ENCODE measurements at regions not wholly inside any gene's neighbourhood (a gene's known extent, or its start where the extent isn't known, plus 50 kb on each side); places are given as distances from the start of the nearest gene placed in this dataset.

DNA sequence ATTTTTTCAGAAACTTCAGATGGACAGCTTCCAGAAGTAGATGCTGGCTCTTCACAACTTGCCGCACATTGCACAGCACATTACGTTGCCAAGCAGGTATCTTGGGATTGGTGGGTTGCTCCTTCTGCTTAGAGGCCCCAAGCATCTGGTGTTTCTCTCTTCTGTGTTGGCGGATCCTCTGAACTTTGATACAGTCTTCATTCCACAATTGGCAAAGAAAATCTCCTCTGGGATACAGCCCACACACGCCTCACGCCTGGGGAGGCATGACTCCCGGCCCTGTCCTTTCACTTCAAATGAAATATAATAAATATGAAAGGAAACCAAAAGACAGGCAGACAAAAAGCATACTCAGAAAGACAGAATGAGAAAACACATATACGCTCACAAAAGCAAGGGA, 72.3 kb upstream of the PPP2R5A start:
- no peak overlapping the region for H2AK9ac ChIP-seq (replicated peaks; ENCODE audit: low read depth, low read length, poor library complexity)
- H4K91ac ChIP-seq (ENCODE audit: insufficient read depth, low read depth, low read length) = no peak overlapping the region
- POLR2A ChIA-PET (ENCODE audit: unreplicated experiment) = no interaction called here
- H3K18ac ChIP-seq (ENCODE audit: low read depth, low read length) = no peak overlapping the region
- H3K36me3 ChIP-seq (ENCODE audit: control insufficient read depth, insufficient read depth, low read length) = no peaks in the 10 kb centered on the region
- H3K14ac ChIP-seq (replicated peaks; ENCODE audit: low read depth, low read length) = no peak overlapping the region
- no peak overlapping the region for H2AK5ac ChIP-seq (ENCODE audit: low read depth, low read length)
- BruUV-seq (replicated peaks) = no TSS peak
- no peak overlapping the region for H2BK120ac ChIP-seq (ENCODE audit: low read depth, low read length)
- intact Hi-C loops (cut with micrococcal nuclease) (no loop called here), dilution Hi-C loops (cut with HindIII; ENCODE audit: low sequenced_read_pairs, unreplicated experiment) (no loop called here), in situ Hi-C loops (cut with MboI; ENCODE audit: low sequenced_read_pairs) (no loop called here)
- H3K79me1 ChIP-seq (ENCODE audit: low read depth in 1 of 2, low read length in 2 of 2) = no peaks in the 10 kb centered on the region
- H4K20me1 ChIP-seq (ENCODE audit: insufficient read depth, low read length) = no peaks in the 10 kb centered on the region
- H3K9me1 ChIP-seq (ENCODE audit: insufficient read depth, low read length) = no peaks in the 10 kb centered on the region
- no peak overlapping the region for H3K4ac ChIP-seq (ENCODE audit: low read depth, low read length)
- no CpG with 5 or more reads among the region's 7 CpGs for WGBS, 2 experiments (ENCODE audit: extremely low coverage in 2 of 2, insufficient read length in 1 of 2)
- H2BK20ac ChIP-seq (ENCODE audit: low read depth, low read length) = no peak overlapping the region
- H2AFZ ChIP-seq (replicated peaks; ENCODE audit: low read length, poor library complexity) = no peak overlapping the region
- H3K4me3 ChIP-seq (ENCODE audit: insufficient read depth, low read depth, low read length) = no peak overlapping the region
- no peak overlapping the region for H4K8ac ChIP-seq (ENCODE audit: low read depth in 2 of 2, low read length in 2 of 2)
- no peak overlapping the region for H3K4me2 ChIP-seq (ENCODE audit: low read depth, low read length)
- H3K27me3 ChIP-seq (ENCODE audit: control insufficient read depth, insufficient read depth, low read length) = no peaks in the 10 kb centered on the region
- no peak overlapping the region for H3K23ac ChIP-seq (ENCODE audit: low read depth, low read length)
- CTCF ChIA-PET = no interaction called here
- H3K56ac ChIP-seq (ENCODE audit: extremely low read depth, insufficient read depth, low read length) = no peak overlapping the region
- no peak overlapping the region for H3K27ac ChIP-seq (ENCODE audit: insufficient read depth, low read length)
- DNase-seq (no peak), ATAC-seq (ENCODE audit: low read depth) (no peak)
- no peaks in the 10 kb centered on the region for H3K4me1 ChIP-seq (ENCODE audit: control insufficient read depth, insufficient read depth, low read length)
- no peak overlapping the region for H4K5ac ChIP-seq (ENCODE audit: low read depth, low read length)
- TF ChIP-seq FOS (IDR thresholded peaks at IDR 0.05; ENCODE audit: low read depth, low read length) (no peak), POLR2A (IDR thresholded peaks at IDR 0.05; ENCODE audit: low read depth, low read length) (no peak)
- H3K9ac ChIP-seq (ENCODE audit: low read depth, low read length) = no peak overlapping the region
- no peak overlapping the region for H2BK15ac ChIP-seq (ENCODE audit: low read depth, low read length)
- no peaks in the 10 kb centered on the region for H3K9me3 ChIP-seq (ENCODE audit: control insufficient read depth, insufficient read depth, low read length)
- H2BK5ac ChIP-seq (ENCODE audit: low read depth, low read length, poor library complexity, severe bottlenecking) = no peak overlapping the region
